ENCODE measurements at regions not wholly inside any gene's neighbourhood (a gene's known extent, or its start where the extent isn't known, plus 50 kb on each side); places are given as distances from the start of the nearest gene placed in this dataset.

GRCh38 chr10:129280908-129281586 is 186.0 kb upstream of the MGMT start:
- DNase-seq (ENCODE audit: low read depth in 1 of 2, low spot score in 1 of 2): no peak

GRCh38 chr10:129285459-129285858 is 181.6 kb upstream of the MGMT start:
- no peak for DNase-seq (ENCODE audit: low read depth in 1 of 2, low spot score in 1 of 2)

GRCh38 chr10:129288999-129289584 is 177.9 kb upstream of the MGMT start:
- no peak for DNase-seq (ENCODE audit: low read depth in 1 of 2, low spot score in 1 of 2)

- no peak for DNase-seq (ENCODE audit: low read depth in 1 of 2, low spot score in 1 of 2)
Observed at GRCh38 chr10:129293991-129294700, 172.9 kb upstream of the MGMT start.

- DNase-seq (ENCODE audit: low read depth in 1 of 2, low spot score in 1 of 2): no peak
Observed at GRCh38 chr10:129294944-129295343, 172.1 kb upstream of the MGMT start.

- DNase-seq (ENCODE audit: low read depth in 1 of 2, low spot score in 1 of 2): no peak
Observed at GRCh38 chr10:129305046-129305445, 162.0 kb upstream of the MGMT start.

GRCh38 chr10:129307141-129307540 is 159.9 kb upstream of the MGMT start:
- no peak for DNase-seq (ENCODE audit: low read depth in 1 of 2, low spot score in 1 of 2)

GRCh38 chr10:129308953-129309564 is 158.0 kb upstream of the MGMT start:
- DNase-seq (ENCODE audit: low read depth in 1 of 2, low spot score in 1 of 2): no peak

- no peak for DNase-seq (ENCODE audit: low read depth in 1 of 2, low spot score in 1 of 2)
Observed at GRCh38 chr10:129309565-129309964, 157.5 kb upstream of the MGMT start.

- DNase-seq (ENCODE audit: low read depth in 1 of 2, low spot score in 1 of 2): no peak
Observed at GRCh38 chr10:129310881-129311280, 156.2 kb upstream of the MGMT start.

GRCh38 chr10:129319934-129320333 is 147.1 kb upstream of the MGMT start:
- no peak for DNase-seq (ENCODE audit: low read depth in 1 of 2, low spot score in 1 of 2)

GRCh38 chr10:129320340-129320739 is 146.7 kb upstream of the MGMT start:
- no peak for DNase-seq (ENCODE audit: low read depth in 1 of 2, low spot score in 1 of 2)

GRCh38 chr10:129321727-129322126 is 145.3 kb upstream of the MGMT start:
- no peak for DNase-seq (ENCODE audit: low read depth in 1 of 2, low spot score in 1 of 2)

GRCh38 chr10:129322933-129323820 is 143.9 kb upstream of the MGMT start:
- no peak for DNase-seq (ENCODE audit: low read depth in 1 of 2, low spot score in 1 of 2)

GRCh38 chr10:129323879-129324278 is 143.2 kb upstream of the MGMT start:
- DNase-seq (ENCODE audit: low read depth in 1 of 2, low spot score in 1 of 2): no peak

- DNase-seq (ENCODE audit: low read depth in 1 of 2, low spot score in 1 of 2): no peak
Observed at GRCh38 chr10:129325893-129326292, 141.1 kb upstream of the MGMT start.

GRCh38 chr10:129328546-129328945 is 138.5 kb upstream of the MGMT start:
- no peak for DNase-seq (ENCODE audit: low read depth in 1 of 2, low spot score in 1 of 2)

GRCh38 chr10:129329385-129330055 is 137.5 kb upstream of the MGMT start:
- no peak for DNase-seq (ENCODE audit: low read depth in 1 of 2, low spot score in 1 of 2)

GRCh38 chr10:129330211-129330610 is 136.8 kb upstream of the MGMT start:
- no peak for DNase-seq (ENCODE audit: low read depth in 1 of 2, low spot score in 1 of 2)

- no peak for DNase-seq (ENCODE audit: low read depth in 1 of 2, low spot score in 1 of 2)
Observed at GRCh38 chr10:129331207-129331838, 135.7 kb upstream of the MGMT start.
